ENCODE measurements at regions not wholly inside any gene's neighbourhood (a gene's known extent, or its start where the extent isn't known, plus 50 kb on each side); places are given as distances from the start of the nearest gene placed in this dataset.

GRCh38 chr22:49334976-49335375 is 492.7 kb downstream of the BRD1 start:
- TF ChIP-seq CTCF (IDR thresholded peaks at IDR 0.05; ENCODE audit: control insufficient read depth, extremely low read depth, insufficient read depth) = no peak
- no peak overlapping the region for H3K4me3 ChIP-seq (ENCODE audit: low read depth, low read length)
- no peak for DNase-seq (ENCODE audit: low read depth)

- H3K4me3 ChIP-seq (ENCODE audit: low read depth, low read length) = no peak overlapping the region
- DNase-seq (ENCODE audit: low read depth) = no peak
- TF ChIP-seq CTCF (IDR thresholded peaks at IDR 0.05; ENCODE audit: control insufficient read depth, extremely low read depth, insufficient read depth) = no peak
Measured at GRCh38 chr22:49334449-49334789, 493.3 kb downstream of the BRD1 start.

- no peak overlapping the region for H3K4me3 ChIP-seq (ENCODE audit: low read depth, low read length)
- DNase-seq (ENCODE audit: low read depth) = no peak
- TF ChIP-seq CTCF (IDR thresholded peaks at IDR 0.05; ENCODE audit: control insufficient read depth, extremely low read depth, insufficient read depth) = no peak
Measured at GRCh38 chr22:49333206-49333605, 494.5 kb downstream of the BRD1 start.

GRCh38 chr22:49332691-49333090 is 495.0 kb downstream of the BRD1 start:
- H3K4me3 ChIP-seq (ENCODE audit: low read depth, low read length) = no peak overlapping the region
- no peak for DNase-seq (ENCODE audit: low read depth)
- TF ChIP-seq CTCF (IDR thresholded peaks at IDR 0.05; ENCODE audit: control insufficient read depth, extremely low read depth, insufficient read depth) = no peak

GRCh38 chr22:49331878-49332277 is 495.8 kb downstream of the BRD1 start:
- no peak for DNase-seq (ENCODE audit: low read depth)
- TF ChIP-seq CTCF (IDR thresholded peaks at IDR 0.05; ENCODE audit: control insufficient read depth, extremely low read depth, insufficient read depth) = no peak
- H3K4me3 ChIP-seq (ENCODE audit: low read depth, low read length) = no peak overlapping the region

- DNase-seq (ENCODE audit: low read depth) = no peak
- no peak overlapping the region for H3K4me3 ChIP-seq (ENCODE audit: low read depth, low read length)
- TF ChIP-seq CTCF (IDR thresholded peaks at IDR 0.05; ENCODE audit: control insufficient read depth, extremely low read depth, insufficient read depth) = no peak
Measured at GRCh38 chr22:49331223-49331815, 496.4 kb downstream of the BRD1 start.
